ENCODE measurements at regions not wholly inside any gene's neighbourhood (a gene's known extent, or its start where the extent isn't known, plus 50 kb on each side); places are given as distances from the start of the nearest gene placed in this dataset.

- TF ChIP-seq MAX (IDR thresholded peaks at IDR 0.05; ENCODE audit: low read depth) (no peak), CTCF (IDR thresholded peaks at IDR 0.05) (no peak), EZH2phosphoT487 (IDR thresholded peaks at IDR 0.05; ENCODE audit: borderline replicate concordance, low read depth) (no peak), TCF12 (IDR thresholded peaks at IDR 0.05) (no peak)
Measured at GRCh38 chr4:58669783-58670182, 1559.6 kb upstream of the IGFBP7 start.

Measured in SK-N-SH (cell line).